RKO (cell line): ENCODE measurements at regions not wholly inside any gene's neighbourhood (a gene's known extent, or its start where the extent isn't known, plus 50 kb on each side); places are given as distances from the start of the nearest gene placed in this dataset.
A peak's percentile ranks its signal among the peaks of the same experiment; 100 is the strongest.

ENCODE experiments used
- DNase-seq: peaks from one replicate; pipeline ENCODE4 v3.0.0-alpha.2; 2016; ENCODE audit warnings: low spot score

DNA sequence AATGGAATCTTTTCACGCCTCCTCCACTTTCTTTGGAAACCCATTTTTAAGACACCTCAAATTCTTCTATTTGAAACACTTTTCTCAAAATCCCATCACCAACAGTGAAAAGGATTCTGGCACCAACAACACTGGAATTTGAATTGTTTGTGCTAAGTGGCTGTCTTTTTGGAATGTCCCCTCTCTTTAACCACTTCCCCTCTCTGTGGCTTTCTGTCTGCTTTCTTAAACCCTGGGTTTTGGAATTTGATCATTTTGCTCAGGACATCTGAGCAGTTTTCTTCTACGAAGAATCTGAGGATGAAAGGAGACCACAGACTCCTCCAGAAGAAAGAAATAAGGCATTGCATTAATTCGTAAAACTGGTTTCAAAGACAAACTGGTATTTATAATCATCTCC lies 89.0 kb downstream of the MXRA5 start:
- DNase-seq: no peak

DNA sequence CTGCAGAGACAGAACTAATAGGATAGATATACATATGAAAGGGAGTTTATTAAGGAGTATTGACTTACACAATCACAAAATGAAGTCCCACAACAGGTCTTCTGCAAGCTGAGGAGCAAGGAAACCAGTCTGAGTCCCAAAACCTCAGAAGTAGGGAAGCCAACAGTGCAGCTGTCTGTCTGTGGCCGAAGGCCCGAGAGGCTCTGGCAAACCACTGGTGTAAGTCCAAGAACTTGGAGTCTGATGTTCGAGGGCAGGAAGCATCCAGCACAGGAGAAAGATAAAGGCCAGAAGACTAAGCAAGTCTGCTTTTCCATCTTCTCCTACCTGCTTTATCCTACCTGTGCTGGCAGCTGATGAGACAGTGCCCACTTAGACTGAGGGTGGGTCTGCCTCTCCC lies 89.6 kb downstream of the MXRA5 start:
- no peak for DNase-seq

DNA sequence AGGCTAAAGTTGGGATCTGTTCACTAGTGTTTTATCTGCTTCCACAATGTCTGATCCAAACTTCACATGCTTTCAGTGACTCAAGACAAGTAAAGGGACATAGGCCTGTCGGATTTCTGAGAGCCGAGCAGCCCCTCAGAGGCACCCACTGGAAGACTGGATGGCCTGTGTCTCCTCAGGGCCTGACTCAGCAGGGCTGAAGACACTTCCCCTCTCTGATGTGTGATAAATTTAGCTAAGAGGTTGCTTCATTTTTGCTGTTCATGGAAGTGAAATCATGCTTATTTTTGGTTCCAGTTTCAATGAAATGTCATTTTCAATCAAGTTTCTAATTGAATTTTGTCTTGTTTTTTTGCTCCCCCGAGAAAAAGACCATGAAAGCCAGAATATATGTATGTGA lies 93.7 kb downstream of the MXRA5 start:
- DNase-seq: no peak

DNA sequence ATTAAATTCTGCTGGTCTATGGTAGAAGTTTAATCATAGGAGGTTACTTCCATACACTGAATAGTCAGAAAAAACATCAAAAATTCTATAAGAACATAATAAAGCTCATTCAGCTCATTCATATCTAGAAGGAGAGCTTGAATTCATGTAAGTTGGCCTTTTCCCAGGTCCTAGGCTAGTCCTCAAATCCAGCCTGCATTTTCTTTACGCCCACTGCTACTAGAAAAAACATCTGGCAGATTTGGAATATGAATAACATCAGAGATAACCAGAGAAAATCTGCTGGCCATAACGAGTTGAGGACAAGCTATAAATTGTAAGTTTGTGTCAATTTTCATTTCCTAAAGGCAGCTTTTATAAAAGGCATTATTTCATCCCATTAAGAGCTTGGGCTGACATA lies 95.5 kb downstream of the MXRA5 start:
- DNase-seq: no peak

DNA sequence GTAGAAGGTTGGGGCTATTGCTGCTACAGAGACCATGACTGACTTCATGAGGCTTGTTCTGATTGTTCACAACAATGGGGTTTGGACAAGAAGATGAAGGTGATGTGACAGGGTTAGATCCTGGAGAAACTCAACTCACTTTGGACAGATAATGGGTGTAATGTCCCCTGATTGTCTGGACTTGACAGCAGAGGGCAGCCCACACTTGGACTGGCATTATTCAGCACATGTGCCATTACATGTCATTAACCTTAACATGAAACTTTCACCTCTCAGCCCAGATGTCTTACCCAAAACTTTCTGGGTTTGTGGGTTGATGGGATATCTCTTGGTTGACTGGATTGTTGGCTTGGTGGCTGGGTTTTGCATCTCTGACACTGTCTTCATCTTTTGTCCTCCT lies 101.5 kb downstream of the MXRA5 start:
- no peak for DNase-seq

DNA sequence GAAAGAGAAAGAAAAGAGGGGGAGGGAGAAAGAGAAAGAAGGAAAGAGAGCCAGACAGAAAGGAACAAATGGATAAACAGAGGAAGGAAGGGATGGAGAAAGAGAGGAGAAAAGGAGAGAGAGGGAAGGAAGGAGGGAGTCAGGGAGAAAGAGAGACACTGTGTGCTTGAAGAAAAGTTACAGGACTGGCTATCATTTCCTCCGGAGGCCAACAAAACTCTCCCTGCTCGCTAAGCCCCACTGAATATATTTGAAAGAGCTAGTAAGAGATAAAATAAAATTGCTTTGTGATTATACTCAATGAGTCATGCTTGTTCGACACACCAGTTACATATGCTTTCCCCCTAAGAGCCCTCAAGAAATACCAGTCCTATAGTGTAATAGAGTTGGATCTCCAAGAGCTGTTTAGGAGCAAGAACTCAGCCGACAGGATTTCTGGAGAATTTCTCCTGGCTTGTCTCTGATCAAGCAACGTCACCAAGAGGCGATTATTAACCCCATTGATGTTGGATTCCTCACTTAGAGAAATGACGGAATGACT lies 102.2 kb downstream of the MXRA5 start:
- DNase-seq: peak; percentile 3

DNA sequence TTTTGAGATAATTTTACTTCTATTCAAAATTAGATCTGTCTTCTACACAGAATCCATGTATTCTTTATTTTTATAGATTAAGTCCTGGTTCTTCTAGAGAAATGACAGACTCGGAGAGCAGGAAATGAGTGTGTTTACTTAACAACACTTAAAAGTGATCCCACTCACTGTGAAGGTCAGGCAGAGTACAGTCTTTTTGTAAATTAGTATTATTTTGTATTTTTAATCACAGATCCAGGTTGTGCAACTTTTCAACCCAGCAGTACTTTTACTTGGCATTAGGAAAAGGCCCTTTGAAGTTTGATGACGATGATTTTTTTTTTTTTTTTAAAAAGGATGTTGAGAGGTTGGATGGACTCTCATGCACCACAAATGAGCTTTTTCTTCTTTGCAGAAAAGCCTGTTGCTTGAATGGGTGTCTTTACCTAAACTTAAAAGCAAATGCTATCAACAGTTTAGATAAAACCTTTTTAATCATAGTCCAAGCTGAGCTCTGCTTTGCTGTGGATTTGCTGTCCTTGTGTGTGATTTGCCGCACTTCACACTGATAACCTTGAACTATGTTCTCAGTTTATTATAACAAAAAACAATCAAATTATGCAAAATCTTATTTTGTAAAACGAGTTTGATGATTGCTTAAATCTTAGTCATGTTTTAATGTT lies 114.1 kb downstream of the MXRA5 start:
- DNase-seq: no peak

DNA sequence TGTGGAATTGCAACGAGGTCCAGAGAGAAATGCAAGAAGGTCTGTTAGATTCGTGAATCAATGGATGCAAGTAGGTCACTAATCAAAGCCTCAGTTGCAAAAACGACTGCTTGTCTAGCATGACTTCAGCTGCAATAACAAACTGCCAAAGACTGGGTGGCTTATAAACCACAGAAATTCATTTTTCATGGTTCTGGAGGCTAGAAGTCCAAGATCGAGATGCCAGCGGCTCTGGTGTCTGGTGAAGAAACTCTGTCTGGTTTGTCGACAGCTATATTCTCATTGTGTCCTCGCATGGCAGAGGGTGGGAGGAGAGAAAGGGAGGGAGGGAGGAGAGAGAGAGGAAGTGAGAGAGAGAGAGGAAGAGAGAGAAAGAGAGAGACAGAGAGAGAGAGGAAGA lies 114.7 kb downstream of the MXRA5 start:
- DNase-seq: no peak

DNA sequence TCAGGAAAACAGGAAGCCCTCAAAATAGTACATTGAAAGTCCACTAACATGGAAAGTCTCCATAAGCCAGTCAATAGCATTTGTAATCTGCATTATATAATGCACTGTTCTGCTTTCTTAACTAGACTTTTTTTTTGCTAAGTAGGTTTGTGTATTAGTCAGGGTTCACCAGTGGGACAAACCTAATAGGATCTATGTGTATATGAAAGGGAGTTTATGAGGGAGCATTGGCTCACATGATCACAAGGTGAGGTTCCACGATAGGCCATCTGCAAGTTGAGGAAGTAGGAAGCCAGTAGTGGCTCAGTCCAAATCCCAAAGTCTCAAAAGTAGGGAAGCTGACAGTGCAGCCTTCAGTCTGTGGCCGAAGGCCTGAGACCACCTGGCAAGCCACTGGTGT lies 116.0 kb downstream of the MXRA5 start:
- no peak for DNase-seq

DNA sequence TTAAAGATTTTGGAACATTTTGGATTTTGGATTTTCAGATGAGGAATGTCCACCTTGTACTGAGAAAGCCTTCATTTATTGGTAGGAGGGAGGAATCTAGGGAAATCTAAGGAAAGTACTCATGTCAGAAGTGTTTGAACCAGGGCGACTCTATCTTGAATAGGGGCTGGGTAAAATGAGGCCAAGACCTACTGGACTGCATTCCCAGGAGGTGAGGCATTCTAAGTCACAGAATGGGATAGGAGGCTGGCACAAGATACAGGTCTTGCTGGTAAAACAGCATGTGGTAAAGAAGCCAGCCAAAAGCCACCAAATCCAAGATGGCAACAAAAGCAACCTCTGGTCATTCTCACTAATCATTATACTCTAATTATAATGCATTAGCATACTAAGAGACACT lies 118.9 kb downstream of the MXRA5 start:
- DNase-seq: no peak

DNA sequence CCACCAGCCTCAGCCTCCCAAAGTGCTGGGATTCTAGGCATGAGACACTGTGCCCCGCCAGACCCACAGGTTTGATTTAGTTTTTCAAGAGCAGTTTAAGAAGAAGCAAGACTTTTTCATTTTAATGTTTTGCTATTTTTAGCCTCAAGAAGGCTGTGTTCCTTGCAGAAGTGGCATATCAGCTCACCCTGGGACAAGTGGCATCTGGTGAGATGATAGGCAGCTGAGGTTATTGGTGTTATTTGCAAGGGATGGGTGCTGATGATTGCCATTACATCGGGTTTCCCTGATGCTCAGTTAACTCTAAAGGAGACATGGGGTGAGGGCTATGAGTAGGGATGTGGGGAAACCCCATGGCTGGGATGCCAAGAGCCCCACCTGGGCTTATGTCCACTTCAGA lies 120.4 kb downstream of the MXRA5 start:
- DNase-seq: no peak

DNA sequence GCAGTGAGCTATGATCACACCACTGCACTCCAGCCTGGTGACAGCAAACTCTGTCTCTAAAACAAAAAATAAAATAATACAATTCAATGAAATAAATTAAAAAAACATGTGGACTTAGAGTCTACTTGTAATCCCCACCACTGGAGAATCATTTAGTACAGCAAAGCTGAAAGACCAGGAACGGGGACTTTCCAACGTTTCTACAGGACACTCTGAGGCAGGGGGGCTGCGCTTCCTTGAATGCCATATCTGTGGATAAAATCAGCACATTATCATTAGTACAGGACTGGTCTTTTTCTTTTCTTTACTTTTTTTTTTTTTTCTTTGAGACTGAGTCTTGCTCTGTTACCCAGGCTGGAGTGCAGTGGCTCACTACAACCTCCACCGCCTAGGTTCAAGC lies 124.8 kb downstream of the MXRA5 start:
- no peak for DNase-seq

DNA sequence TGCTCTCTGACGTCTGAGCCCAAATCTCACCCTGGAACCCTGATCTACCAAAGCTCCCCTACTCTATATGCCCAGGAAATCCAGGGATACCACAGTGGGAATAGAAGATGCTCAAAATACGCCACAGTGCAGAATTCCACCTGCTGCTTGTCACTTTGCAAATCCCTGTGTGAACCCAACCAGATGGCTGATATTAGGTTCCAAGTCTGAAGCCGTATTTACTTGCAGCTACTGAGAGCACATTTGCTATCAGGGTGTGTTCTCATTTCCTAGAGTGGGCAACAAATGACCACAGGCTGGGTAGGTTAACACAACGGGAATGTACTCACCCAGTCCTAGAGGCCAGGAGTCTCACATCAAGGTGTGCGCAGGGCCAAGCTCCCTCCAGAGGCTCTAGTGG lies 126.8 kb downstream of the MXRA5 start:
- no peak for DNase-seq

DNA sequence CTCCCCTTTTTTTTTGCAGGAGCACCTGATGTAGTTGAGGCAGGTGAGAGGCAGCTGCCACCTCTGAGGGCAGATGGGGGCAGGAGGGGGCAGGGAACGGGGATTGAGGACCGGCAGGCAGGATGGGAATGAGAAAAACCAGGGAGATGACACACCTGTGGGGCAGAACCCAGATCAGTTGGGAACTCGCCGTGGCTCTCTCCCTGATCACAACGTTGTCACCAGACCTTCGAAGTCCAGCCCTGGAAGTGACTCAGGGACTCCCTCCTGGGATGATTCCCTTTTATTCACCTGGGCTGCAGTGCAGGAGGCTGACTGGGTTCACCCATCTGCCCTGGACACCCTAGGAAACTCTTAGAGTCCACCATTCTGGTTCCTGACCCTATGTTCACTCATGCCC lies 127.2 kb downstream of the MXRA5 start:
- no peak for DNase-seq

DNA sequence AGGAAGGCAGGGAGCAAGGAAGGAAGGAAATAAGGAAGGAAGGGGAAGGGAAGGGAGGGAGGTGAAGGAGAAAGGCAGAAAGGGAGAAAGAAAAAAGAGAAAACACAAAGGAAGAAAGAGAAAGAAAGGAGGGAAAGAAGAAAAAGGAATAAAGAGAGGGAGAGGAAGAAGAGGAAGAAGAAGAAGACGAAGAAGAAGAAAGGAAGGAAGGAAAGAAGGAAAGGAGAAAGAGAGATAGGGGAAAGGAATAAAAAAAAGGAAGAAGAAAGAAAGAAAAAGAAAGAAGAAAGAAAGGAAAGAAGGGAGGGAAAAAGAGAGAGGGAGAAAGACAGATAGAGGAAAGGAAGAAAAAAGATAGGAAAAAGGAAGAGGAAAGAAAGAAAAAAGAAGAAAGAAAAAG lies 128.0 kb downstream of the MXRA5 start:
- DNase-seq: no peak

DNA sequence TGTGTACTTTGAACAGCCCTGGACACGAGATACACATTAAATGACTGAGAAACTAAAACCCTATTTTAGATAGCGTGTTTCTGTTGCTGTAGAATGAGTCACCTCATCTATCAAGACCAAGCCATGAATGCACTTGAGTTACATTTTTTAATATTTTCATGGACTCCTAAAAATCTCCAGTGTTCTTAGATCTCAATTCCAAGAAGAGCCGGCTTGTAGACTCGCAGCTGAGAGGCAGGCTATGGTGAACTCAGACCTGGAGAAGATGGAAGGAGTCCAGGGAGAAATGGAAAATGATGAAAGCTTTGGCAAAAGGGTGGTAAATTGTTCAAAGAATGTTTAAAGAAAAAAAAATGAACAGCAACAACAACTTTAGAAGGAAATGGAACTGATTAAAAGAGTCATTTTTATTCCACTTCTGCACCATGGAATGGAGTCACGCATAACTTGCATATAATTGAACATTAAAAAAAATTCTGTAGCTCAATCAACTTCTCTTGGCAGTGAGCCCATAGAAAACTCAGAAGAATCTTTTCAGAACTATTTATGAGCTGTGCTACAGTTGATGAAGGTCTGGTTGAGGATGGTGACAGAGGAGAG lies 129.8 kb downstream of the MXRA5 start:
- DNase-seq: no peak

DNA sequence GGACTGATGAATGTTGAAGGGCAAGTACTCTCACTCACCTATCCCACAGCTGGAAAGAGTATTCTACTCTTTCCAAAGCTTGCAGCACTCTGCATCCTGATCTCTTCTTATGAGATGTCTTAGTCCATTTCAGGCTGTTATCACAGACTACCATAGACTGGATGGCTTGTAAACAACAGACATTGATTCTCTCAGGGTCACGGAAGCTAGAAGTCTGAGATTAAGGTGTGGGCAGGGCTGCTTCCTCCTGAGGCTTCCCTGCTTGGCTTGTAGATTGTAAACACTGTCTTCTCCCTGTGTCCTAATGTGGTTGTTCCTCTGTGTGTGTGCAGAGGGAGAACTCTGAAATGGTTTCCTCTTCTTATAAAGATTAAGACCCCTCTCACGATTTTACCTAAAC lies 131.2 kb downstream of the MXRA5 start:
- DNase-seq: no peak

DNA sequence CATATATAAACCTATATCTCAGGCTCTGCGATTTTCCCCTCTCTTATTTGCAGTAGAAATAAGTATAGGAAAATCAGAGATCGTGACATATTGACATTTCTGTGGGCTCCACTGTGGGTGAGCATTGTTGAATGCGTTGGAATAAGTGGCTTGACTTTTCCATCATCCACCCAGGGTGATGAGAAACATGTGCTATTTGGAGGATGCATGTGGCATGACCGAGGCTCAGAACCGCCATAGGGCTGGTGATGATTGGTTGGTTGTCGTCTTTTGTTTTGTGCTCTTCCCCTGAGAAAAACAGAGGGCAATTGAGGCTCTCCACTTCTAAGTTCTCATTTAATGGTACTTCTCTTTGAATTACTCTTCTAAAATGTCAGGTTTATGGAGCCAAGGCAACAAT lies 140.1 kb downstream of the MXRA5 start:
- DNase-seq: no peak

DNA sequence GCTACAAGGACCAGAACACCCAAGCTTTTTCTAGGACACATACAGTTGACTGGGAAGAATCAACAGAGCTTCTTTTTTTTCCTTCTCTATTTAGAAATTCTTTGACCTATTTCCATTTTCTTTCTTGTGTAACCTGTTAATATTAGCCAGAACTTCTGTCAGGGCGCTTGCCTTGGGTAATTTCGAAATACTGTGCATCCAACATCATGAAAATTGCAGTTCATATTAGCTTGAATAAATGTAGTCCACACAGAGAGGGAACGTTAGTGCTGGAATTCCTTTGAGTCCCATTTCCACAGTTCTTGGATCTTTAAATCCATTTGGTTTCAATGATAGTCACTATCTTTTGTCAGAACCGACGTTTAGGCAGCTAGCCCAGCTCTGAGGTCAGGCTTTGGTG lies 141.8 kb downstream of the MXRA5 start:
- no peak for DNase-seq

DNA sequence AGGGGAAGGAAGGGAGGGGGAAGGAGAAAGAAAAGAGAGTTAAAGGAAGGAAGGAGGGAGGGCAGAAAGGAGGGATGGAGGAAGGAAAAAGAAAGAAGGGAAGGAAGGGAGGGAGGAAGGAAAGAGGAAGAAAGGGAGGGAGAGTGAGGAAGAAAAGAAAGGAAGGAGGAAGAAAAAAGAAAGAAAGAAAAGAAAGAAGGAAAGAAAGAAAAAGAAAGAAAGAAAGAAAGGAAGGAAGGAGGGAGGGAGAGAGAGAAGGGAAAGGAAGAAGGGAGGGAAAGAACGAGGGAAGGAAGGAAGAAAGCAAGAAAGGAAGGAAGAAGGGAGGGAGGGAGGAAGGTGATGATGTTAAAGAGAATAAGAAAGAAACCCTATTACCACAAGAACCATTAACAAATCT lies 150.6 kb downstream of the MXRA5 start:
- no peak for DNase-seq

DNA sequence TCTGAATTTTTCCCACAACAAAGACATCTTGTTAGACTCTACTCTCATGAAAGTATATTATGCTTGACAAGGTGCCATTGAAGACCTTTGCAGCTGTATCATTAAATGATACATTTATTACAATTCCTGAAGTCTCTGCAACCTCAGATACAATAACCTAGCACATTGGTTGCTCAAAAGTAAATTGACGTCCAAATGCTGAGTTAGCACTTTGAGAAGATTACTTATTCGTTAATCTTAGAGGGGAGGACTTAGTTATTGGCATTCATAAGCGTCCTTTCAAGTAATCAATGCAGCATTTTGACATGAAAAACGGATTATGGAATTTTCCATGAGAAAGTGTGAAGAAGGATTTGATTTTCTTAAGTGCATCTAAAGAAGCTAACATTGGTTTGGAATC lies 151.6 kb downstream of the ARSF start:
- no peak for DNase-seq

DNA sequence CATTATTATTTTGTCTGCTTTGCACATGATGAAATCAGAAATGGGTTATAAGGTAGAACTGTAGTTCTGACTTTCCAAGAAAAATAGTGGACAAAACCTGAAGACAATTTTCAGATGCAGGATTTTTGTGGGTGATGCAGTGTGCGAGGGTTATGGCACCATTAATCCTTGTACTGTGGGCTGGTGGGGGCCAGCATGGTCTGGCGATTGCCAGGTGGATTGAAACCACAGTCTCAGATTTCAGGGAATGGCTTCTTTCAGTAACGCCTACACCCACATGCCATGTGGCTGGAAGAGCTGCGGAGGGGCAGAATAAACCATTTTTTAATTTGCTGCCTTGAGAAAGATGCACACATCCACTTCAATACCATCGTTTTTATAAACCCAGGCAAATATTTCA lies 150.5 kb downstream of the ARSF start:
- no peak for DNase-seq

DNA sequence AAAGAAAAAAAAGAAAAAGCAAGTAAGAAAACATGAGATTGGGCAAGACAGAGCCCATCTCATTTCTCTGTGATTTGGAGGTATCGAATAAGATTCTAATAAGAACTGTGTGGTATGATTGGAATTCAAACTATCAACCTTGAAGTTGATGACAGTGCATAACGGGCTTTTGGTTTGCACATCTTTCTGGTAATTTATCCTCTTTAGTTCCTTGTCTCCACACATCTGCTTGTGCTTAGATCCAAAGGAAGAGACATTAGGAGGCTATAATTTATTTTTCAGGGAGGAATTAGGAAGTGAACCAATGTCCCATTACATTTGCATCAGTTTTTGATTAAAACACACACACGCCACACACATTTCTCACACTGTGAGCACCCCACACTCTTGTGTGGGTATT lies 149.9 kb downstream of the ARSF start:
- DNase-seq: no peak
